CD4-positive, alpha-beta T cell treated with Interleukin-17A for 4 hours (primary cell): ENCODE measurements at regions not wholly inside any gene's neighbourhood (a gene's known extent, or its start where the extent isn't known, plus 50 kb on each side); places are given as distances from the start of the nearest gene placed in this dataset.

Source experiments
- DNase-seq: peaks from one replicate; pipeline ENCODE4 v3.0.0-alpha.2; 2020; ENCODE audit warnings: mixed read lengths

GRCh38 chr12:132439333-132439904, 50.5 kb upstream of the FBRSL1 start:
- peak; percentile 46 for DNase-seq

GRCh38 chr12:132438726-132439125, 51.2 kb upstream of the FBRSL1 start:
- DNase-seq = no peak

- peak; percentile 44 for DNase-seq
These were observed 51.8 kb upstream of the FBRSL1 start for GRCh38 chr12:132437943-132438700.

- DNase-seq = peak; percentile 43
These were observed 52.6 kb upstream of the FBRSL1 start for GRCh38 chr12:132437252-132437932.

GRCh38 chr12:132436791-132437251, 53.1 kb upstream of the FBRSL1 start:
- DNase-seq = no peak

- no peak for DNase-seq
These were observed 54.3 kb upstream of the FBRSL1 start for GRCh38 chr12:132435486-132436187.

GRCh38 chr12:132433641-132434395, 56.1 kb upstream of the FBRSL1 start:
- no peak for DNase-seq

GRCh38 chr12:132432721-132433577, 57.0 kb upstream of the FBRSL1 start:
- DNase-seq = no peak

GRCh38 chr12:132432126-132432705, 57.7 kb upstream of the FBRSL1 start:
- DNase-seq = no peak

- no peak for DNase-seq
These were observed 58.8 kb upstream of the FBRSL1 start for GRCh38 chr12:132430838-132431774.

- DNase-seq = peak; percentile 81
These were observed 59.9 kb upstream of the FBRSL1 start for GRCh38 chr12:132429946-132430643.

- DNase-seq = no peak
These were observed 60.4 kb upstream of the FBRSL1 start for GRCh38 chr12:132429602-132429945.

GRCh38 chr12:132428936-132429601, 60.9 kb upstream of the FBRSL1 start:
- DNase-seq = no peak

GRCh38 chr12:132427999-132428935, 61.7 kb upstream of the FBRSL1 start:
- DNase-seq = no peak

- no peak for DNase-seq
These were observed 62.7 kb upstream of the FBRSL1 start for GRCh38 chr12:132427174-132427768.

- DNase-seq = no peak
These were observed 63.4 kb upstream of the FBRSL1 start for GRCh38 chr12:132426349-132427173.
